ENCODE measurements at regions not wholly inside any gene's neighbourhood (a gene's known extent, or its start where the extent isn't known, plus 50 kb on each side); places are given as distances from the start of the nearest gene placed in this dataset.
A peak's percentile ranks its signal among the peaks of the same experiment; 100 is the strongest.
"Not testable (repeated sequence)": the region's sequence is repeated elsewhere in the genome, so short reads cannot be mapped to it uniquely, and the experiment has no call there.

DNA sequence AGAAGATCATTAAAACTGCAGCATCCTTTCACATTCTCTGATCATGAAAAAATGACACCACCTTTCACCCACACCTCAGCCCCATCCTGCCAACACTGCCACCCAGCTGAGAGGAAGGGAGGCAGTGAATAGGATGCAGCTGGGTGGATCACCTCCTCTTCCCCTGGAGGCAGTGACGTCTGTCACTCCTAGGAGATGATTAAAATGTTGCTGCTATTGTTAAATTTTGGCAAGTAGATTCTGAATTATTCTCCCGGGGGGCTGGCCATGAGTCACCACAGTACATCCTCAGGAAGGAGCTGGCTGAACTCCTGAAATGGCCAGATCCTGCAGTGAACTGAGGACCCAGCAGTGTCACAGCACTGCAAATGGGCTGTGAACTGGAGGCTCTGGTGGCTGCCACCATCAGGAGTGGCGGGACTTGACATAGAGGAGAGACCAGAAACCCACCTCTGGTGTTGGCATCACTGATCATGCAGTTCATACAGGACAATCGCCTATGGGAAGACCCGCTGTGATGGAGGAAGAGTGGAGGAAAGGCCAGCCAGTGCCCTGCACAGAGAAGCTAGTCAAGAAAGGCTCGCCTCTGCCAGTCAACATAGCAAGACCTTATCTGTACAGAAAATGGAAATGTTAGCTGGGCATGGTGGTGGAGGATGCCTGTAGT, 199.1 kb downstream of the FAM43A start:
- DNase-seq: no peak

GRCh38 chr3:194885766-194886165, 200.1 kb downstream of the FAM43A start:
- DNase-seq: no peak

- no peak for DNase-seq
Measured at GRCh38 chr3:194886836-194887235, 201.2 kb downstream of the FAM43A start.

GRCh38 chr3:194888062-194888461, 202.4 kb downstream of the FAM43A start:
- not testable (repeated sequence) for DNase-seq

- DNase-seq: no peak
Measured at GRCh38 chr3:194888916-194889315, 203.2 kb downstream of the FAM43A start.

- no peak for DNase-seq
Measured at GRCh38 chr3:194890091-194890490, 204.4 kb downstream of the FAM43A start.

DNA sequence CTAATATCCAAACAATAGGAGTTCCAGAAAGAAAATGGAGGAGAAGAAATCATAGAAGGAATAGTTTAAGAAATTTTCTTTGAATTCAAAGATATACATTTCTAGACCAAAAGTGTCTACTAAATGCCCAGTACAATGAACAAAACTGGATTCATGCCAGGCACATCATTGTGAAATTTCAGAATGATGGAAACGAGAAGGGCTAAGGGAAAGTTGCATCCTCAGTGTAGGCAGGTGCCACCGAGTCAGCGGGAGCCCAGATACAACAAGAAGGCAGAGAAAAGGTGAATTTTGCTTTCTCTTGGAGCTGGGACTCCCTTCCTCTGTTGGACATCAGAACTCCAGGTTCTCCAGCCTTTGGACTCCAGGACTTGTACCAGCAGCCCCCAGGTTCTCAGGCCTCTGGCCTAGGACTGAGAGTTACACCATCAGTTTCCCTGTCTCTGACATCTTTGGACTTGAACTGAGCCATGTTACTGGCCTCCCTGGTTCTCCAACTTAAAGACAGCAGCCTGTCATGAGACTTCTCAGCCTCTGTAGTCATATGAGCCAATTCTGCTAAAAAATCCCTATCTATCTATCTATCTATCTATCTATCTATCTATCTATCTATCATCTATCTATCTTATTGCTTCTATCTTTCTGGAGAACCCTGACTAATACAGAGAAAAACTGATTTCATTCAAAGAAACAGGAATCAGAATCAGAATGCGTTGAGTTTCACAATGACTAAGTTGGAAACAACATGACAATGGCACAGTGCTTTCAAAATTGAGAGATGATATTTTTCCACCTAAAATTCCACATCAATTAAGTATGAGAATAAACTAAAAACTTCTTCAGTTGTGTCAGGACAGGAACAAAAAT, 207.7 kb downstream of the FAM43A start:
- no peak for DNase-seq

GRCh38 chr3:194894538-194894937, 208.9 kb downstream of the FAM43A start:
- DNase-seq: no peak

DNA sequence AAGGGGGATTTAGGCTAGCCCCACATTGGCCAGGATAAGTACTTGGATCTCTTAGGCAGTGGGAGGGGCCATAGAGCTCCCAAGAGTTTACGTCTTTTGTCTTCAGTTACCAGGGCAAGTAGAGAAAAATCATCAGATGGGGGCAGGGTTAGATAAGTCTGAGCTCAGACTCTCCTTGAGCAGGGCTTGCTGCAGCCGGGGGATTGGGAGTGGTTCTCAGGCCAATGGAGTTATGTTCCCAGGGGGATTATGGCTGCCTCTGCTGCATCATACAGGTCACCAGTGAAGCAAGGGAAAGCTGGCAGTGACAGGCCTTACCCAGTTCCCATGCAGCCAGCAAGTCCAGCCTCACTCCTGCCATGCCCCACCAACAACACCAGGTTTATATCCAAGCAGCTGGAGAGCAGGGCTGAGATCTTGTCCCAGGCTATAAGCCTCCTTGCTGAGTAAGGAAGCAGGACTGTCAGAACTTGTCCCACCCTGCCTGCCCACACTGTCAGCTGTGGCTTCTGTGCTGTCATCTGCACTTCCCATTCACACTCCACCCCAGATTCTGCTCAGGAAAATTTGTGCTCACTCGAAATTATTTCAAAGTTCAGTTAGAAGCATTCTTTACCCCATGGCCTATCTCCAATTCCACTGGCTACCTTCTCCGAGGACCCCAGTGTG, 215.3 kb downstream of the FAM43A start:
- DNase-seq: no peak

DNA sequence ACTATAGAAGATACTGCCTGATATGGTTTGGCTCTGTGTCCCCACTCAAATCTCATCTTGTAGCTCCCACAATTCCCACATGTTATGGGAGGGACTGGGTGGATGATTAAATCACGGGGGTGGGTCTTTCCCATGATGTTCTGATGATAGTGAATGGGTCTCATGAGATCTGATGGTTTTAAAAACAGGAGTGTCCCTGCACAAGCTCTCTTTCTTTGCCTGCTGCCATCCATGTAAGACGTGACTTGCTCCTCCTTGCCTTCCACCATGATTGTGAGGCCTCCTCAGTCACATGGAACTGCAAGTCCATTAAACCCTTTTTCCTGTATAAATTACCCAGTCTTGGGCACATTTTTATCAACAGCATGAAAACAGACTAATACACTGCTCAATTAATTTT, 217.8 kb downstream of the FAM43A start:
- not testable (repeated sequence) for DNase-seq

DNA sequence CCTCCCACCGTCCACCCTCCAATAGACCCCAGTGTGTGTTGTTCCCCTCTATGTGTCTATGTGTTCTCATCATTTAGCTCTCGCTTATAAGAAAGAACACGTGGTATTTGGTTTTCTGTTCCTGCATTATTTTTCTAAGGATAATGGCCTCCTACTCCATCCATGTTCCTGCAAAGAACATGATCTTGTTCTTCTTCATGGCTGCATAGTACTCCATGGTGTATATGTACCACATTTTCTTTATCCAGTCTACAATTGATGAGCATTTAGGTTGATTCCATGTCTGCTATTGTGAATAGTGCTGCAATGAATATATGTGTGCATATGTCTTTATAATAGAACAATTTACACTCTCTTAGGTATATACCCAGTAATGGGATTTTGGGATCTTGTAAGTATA, 219.3 kb downstream of the FAM43A start:
- DNase-seq: not testable (repeated sequence)

- DNase-seq: no peak
Measured at GRCh38 chr3:194905696-194906095, 220.0 kb downstream of the FAM43A start.

DNA sequence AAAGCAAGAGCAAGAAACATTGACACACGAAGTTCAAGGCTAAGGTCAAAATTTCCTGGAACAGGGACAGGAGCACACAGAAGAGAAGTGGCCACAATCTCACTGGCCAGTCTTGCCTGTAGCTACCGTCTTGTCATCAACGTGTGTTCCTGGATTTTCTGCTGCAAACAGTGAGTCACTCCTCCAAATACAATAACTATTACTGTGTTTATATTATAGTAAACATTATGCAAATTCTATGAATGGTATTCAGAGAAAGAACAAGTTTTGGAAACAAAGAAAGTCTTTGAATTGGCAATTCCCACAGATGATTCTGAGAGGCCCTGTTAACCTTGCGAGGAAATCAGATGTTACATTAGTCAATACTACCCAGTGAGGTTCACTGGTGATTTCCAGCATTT, 220.5 kb downstream of the FAM43A start:
- no peak for DNase-seq

GRCh38 chr3:194906970-194907629, 221.4 kb downstream of the FAM43A start:
- peak; percentile 40 for DNase-seq

DNA sequence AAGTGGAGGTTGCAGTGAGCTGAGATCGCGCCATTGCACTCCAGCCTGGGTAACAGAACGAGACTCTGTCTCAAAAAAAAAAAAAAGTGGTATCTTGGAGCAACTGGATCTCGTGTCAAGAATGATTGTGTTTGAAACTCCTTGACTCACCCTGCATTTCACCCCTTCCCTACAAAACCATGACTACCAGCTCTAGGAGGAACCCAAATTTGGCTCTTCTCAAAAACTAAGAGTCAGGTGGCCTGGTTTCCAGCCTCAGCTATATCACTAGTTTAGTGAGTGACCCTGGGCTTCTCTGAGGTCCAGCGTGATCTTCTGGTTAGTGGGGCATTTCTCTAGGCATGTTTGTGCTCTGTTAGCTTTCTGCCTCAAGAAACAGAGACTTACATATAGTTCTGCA, 222.1 kb downstream of the FAM43A start:
- no peak for DNase-seq

DNA sequence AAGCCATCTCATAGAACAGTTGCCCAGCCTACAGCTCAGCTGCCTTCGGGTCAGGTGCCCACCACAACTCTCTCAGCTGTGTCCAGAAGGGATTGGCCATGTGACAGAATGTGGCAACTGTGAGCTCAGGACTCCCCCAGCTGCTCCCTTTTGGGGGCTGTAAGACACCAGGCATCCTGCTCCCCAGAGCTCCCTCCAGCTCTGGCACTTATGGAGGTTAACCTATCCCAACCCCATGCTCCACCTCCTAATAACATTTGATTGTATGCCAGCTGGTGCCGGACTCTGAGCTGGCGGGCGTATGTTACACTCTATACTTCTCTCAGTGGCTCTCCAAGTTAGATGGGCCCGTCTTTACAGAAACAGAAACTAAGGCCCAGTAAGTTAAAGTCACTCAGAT, 222.8 kb downstream of the FAM43A start:
- no peak for DNase-seq

- DNase-seq: no peak
Measured at GRCh38 chr3:194908972-194909371, 223.3 kb downstream of the FAM43A start.

- no peak for DNase-seq
Measured at GRCh38 chr3:194910414-194910984, 224.8 kb downstream of the FAM43A start.

DNA sequence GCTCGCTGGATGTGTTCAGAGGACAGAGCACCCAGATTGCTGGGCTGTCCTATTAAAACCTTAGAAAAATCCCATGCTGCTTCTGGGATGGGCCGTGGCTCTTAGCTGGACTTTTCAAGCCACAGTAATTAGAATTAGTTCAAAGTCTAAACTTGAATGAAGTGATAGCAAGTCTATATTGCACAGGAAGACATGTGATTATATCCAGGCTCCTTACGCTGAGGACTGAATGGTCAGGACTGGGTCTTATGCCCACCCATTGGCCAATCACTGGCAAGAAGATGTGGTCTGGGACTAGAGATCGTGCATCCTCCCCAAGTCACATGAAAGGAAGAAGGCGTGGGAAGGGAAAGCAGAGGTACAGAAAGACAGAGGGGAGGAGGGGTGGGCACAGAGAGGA, 227.6 kb downstream of the FAM43A start:
- DNase-seq: no peak

DNA sequence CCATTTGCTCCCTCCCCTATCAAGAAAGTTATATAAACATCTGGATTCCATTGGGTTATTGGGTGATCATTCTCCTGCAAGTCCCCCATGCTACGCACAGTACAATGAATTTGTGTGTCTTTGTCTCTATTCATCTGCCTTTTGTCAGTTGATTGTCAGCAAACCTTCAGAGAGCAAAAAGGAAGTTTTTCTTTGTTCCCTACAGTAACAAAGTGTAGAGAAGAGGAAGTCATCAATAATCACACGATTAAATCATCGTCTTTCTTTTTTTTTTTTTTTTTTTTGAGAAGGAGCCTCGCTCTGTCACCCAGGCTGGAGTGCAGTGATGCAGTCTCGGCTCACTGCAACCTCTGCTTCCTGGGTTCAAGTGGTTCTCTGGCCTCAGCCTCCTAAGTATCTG, 239.2 kb downstream of the FAM43A start:
- DNase-seq: not testable (repeated sequence)

DNA sequence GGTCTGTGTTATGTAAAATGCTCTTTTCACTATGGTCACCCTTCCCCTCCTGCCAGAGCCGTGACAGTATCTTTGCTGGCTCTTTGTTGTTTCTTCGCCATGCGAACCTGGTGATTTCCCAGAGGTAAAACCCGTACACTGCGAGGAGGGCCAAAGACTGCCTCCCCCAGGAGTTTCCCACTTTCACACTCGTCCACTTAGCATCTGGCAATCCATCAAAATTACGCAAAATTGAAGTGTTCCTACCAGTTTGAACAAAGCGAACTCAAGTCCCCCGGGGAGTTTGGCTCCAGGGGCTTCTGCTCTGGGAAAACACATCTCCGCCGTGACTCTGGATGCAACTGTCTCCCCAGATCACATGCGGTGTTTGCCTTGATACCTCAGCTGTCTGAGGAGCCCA, 239.9 kb downstream of the FAM43A start:
- no peak for DNase-seq

- no peak for DNase-seq
Measured at GRCh38 chr3:194928227-194928626, 242.5 kb downstream of the FAM43A start.
